ENCODE measurements at regions not wholly inside any gene's neighbourhood (a gene's known extent, or its start where the extent isn't known, plus 50 kb on each side); places are given as distances from the start of the nearest gene placed in this dataset.

DNA sequence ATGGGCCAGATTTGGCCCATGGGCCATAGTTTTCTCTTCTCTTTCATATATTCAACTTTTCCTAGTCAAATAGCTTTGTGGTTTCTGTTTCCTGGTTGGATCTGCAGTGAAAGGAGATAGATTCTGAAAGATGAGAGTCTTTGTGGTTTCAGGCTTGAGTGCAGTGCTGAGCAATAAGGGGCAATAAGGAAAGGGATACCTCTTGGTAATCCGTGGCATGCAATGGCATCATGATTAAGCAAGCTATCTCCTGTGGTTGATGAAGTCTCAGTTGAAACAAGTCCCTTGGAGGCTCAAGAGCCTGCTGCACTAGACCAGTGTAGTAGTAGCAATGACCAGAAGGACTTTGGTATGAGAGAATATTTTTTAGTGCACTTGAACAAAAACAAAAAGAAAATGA is 187.7 kb upstream of the CNTNAP2 start:
- intact Hi-C loops (cut with DNase I; ENCODE audit: low total_unique reads): no loop called here
- WGBS, 2 donors: 63 to 83% methylated on average over 1 of the region's 1 CpG
- TF ChIP-seq, protein P1, sequence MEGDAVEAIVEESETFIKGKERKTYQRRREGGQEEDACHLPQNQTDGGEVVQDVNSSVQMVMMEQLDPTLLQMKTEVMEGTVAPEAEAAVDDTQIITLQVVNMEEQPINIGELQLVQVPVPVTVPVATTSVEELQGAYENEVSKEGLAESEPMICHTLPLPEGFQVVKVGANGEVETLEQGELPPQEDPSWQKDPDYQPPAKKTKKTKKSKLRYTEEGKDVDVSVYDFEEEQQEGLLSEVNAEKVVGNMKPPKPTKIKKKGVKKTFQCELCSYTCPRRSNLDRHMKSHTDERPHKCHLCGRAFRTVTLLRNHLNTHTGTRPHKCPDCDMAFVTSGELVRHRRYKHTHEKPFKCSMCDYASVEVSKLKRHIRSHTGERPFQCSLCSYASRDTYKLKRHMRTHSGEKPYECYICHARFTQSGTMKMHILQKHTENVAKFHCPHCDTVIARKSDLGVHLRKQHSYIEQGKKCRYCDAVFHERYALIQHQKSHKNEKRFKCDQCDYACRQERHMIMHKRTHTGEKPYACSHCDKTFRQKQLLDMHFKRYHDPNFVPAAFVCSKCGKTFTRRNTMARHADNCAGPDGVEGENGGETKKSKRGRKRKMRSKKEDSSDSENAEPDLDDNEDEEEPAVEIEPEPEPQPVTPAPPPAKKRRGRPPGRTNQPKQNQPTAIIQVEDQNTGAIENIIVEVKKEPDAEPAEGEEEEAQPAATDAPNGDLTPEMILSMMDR (IDR thresholded peaks at IDR 0.05): no peak
- TF ChIP-seq POLR2A (IDR thresholded peaks at IDR 0.05): no peak

DNA sequence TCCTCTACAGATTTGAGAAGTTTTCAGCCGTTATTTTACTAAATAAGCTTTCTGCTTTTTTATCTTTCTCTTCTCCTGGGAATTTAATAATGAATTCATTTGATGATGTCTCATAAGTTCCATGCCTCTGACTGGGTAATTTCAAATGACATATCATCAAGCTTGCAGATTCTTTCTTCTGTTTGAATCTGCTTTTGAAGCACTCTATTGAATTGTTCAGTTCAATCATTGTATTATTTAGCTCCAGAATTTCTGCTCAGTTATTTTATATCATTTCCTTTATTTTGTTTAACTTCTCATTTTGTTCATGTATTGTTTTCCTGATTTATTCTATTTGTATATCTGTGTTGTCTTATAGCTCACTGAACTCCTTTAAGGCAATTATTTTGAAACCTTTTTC is 196.9 kb upstream of the CNTNAP2 start:
- 82 to 88% methylated on average over 1 of the region's 1 CpG for WGBS, 2 donors
- TF ChIP-seq POLR2A (IDR thresholded peaks at IDR 0.05): no peak
- TF ChIP-seq, protein P1 (IDR thresholded peaks at IDR 0.05): no peak
- DNase-seq (ENCODE audit: low spot score in 2 of 2): no peak
- no peak overlapping the region for H3K4me3 ChIP-seq (ENCODE audit: low read depth, poor library complexity, severe bottlenecking)
- intact Hi-C loops (cut with DNase I; ENCODE audit: low total_unique reads): loop anchor here (5.0 kb wide), 1 partner anchor 1402 kb away; no protein-coding TSS in a partner anchor

More for the DNA sequence above, 187.7 kb upstream of the CNTNAP2 start:
- no peak overlapping the region for H3K4me3 ChIP-seq (ENCODE audit: low read depth, poor library complexity, severe bottlenecking)
- no peak for DNase-seq (ENCODE audit: low spot score in 2 of 2)

GRCh38 chr7:145916776-145917175 is 199.8 kb upstream of the CNTNAP2 start:
- DNase-seq (ENCODE audit: low spot score in 2 of 2): no peak
- intact Hi-C loops (cut with DNase I; ENCODE audit: low total_unique reads): no loop called here
- 89 to 91% methylated on average over 8 of the region's 8 CpGs for WGBS, 2 donors
- no peak overlapping the region for H3K4me3 ChIP-seq (ENCODE audit: low read depth, poor library complexity, severe bottlenecking)
- TF ChIP-seq, protein P1 (IDR thresholded peaks at IDR 0.05): no peak
- no peak for TF ChIP-seq POLR2A (IDR thresholded peaks at IDR 0.05)

- TF ChIP-seq POLR2A (IDR thresholded peaks at IDR 0.05): no peak
- TF ChIP-seq, protein P1 (IDR thresholded peaks at IDR 0.05): no peak
- H3K4me3 ChIP-seq (ENCODE audit: low read depth, poor library complexity, severe bottlenecking): no peak overlapping the region
- intact Hi-C loops (cut with DNase I; ENCODE audit: low total_unique reads): no loop called here
- 75 to 91% methylated on average over 2 of the region's 2 CpGs for WGBS, 2 donors
- DNase-seq (ENCODE audit: low spot score in 2 of 2): no peak
Observed at GRCh38 chr7:145915679-145916078, 200.9 kb upstream of the CNTNAP2 start.

- WGBS, 2 donors: 49 to 68% methylated on average over 3 of the region's 3 CpGs
- no peak for DNase-seq (ENCODE audit: low spot score in 2 of 2)
- no peak for TF ChIP-seq POLR2A (IDR thresholded peaks at IDR 0.05)
- TF ChIP-seq, protein P1 (IDR thresholded peaks at IDR 0.05): no peak
- intact Hi-C loops (cut with DNase I; ENCODE audit: low total_unique reads): no loop called here
- no peak overlapping the region for H3K4me3 ChIP-seq (ENCODE audit: low read depth, poor library complexity, severe bottlenecking)
Observed at GRCh38 chr7:145909991-145910513, 206.5 kb upstream of the CNTNAP2 start.

GRCh38 chr7:145903658-145904057 is 212.9 kb upstream of the CNTNAP2 start:
- H3K4me3 ChIP-seq (ENCODE audit: low read depth, poor library complexity, severe bottlenecking): no peak overlapping the region
- intact Hi-C loops (cut with DNase I; ENCODE audit: low total_unique reads): no loop called here
- TF ChIP-seq POLR2A (IDR thresholded peaks at IDR 0.05): no peak
- TF ChIP-seq, protein P1 (IDR thresholded peaks at IDR 0.05): no peak
- DNase-seq (ENCODE audit: low spot score in 2 of 2): no peak
